H1 (cell line): ENCODE measurements at regions not wholly inside any gene's neighbourhood (a gene's known extent, or its start where the extent isn't known, plus 50 kb on each side); places are given as distances from the start of the nearest gene placed in this dataset.
A peak's percentile ranks its signal among the peaks of the same experiment; 100 is the strongest.

ENCODE experiments used
- CTCF ChIA-PET: fragments of 300-600 bp; sonication (Branson Sonifier 250); formaldehyde crosslinking; loops from one replicate; lab custom pipeline; 2021; ENCODE audit not compliant: partially characterized antibody; lab: Charles Lee
- POLR2A ChIA-PET: fragments of 300-600 bp; sonication (Branson Sonifier 250); formaldehyde crosslinking; loops from one replicate; lab custom pipeline; 2021; ENCODE audit warnings: inconsistent platforms; ENCODE audit not compliant: partially characterized antibody; lab: Charles Lee
- DNase-seq, 2 experiments: peaks; one replicate each; pipeline versions ENCODE4 v3.0.0 to v3.0.0-alpha.2; 2010 to 2022; ENCODE audit warnings: low spot score in 2 of 2, low read depth in 1 of 2, mixed read lengths in 1 of 2
- FAIRE-seq: peaks from 2 replicates; lab custom pipeline; 2011; peaks lifted over from hg19 to GRCh38; lab: Jason Lieb, UNC
- H2AFZ ChIP-seq: 2 replicates; pipeline ENCODE4 v1.8.1; 2012; ENCODE audit warnings: low read length, inconsistent platforms
- H2AK5ac ChIP-seq: 2 replicates; pipeline ENCODE4 v1.6.1; 2013; ENCODE audit warnings: low read depth, low read length
- H2BK120ac ChIP-seq: replicated peaks from 2 replicates; pipeline ENCODE3; 2013; ENCODE audit warnings: low read depth, low read length, inconsistent platforms
- H2BK12ac ChIP-seq: 2 replicates; pipeline ENCODE4 v1.6.1; 2013; ENCODE audit warnings: low read depth, low read length
- H2BK15ac ChIP-seq: 2 replicates; pipeline ENCODE4 v1.6.1; 2013; ENCODE audit warnings: low read length
- H2BK20ac ChIP-seq: 2 replicates; pipeline ENCODE4 v1.6.1; 2013; ENCODE audit warnings: low read length
- H2BK5ac ChIP-seq: 2 replicates; pipeline ENCODE4 v1.6.1; 2013; ENCODE audit warnings: low read depth, low read length
- H3K14ac ChIP-seq: 2 replicates; pipeline ENCODE4 v1.6.1; 2013; ENCODE audit warnings: inconsistent platforms; ENCODE audit not compliant: insufficient read length
- H3K18ac ChIP-seq: 2 replicates; pipeline ENCODE4 v1.6.1; 2013; ENCODE audit warnings: low read length; ENCODE audit errors: extremely low read depth
- H3K23ac ChIP-seq: 2 replicates; pipeline ENCODE4 v1.6.1; 2013; ENCODE audit warnings: inconsistent platforms; ENCODE audit not compliant: insufficient read length
- H3K23me2 ChIP-seq: 2 replicates; pipeline ENCODE4 v1.6.1; 2013; ENCODE audit warnings: low read depth, low read length
- H3K27ac ChIP-seq: 2 replicates; pipeline ENCODE4 v1.6.1; 2011; ENCODE audit warnings: low read depth, low read length, inconsistent platforms
- H3K27me3 ChIP-seq, 4 experiments: replicated peaks in 1 of 4; 1 replicate in 1 of 4; 2 replicates in 3 of 4; pipeline versions ENCODE4 v1.6.1 to v1.8.1; 2011 to 2013; ENCODE audit warnings: low read length in 3 of 4, mild to moderate bottlenecking in 3 of 4, inconsistent platforms in 2 of 4, mixed read lengths in 2 of 4, moderate library complexity in 1 of 4; ENCODE audit not compliant: control insufficient read depth in 3 of 4, insufficient read depth in 3 of 4; ENCODE audit errors: extremely low read depth in 1 of 4
- H3K36me3 ChIP-seq, 4 experiments: 2 replicates each; pipeline versions ENCODE4 v1.6.1 to v1.8.1; 2011 to 2013; ENCODE audit warnings: mild to moderate bottlenecking in 4 of 4, low read length in 3 of 4, moderate library complexity in 2 of 4, control low read depth in 1 of 4, inconsistent platforms in 1 of 4; ENCODE audit not compliant: insufficient read depth in 4 of 4, control insufficient read depth in 2 of 4
- H3K4ac ChIP-seq: replicated peaks from 2 replicates; pipeline ENCODE3; 2013; ENCODE audit warnings: low read length, low read depth, mixed read lengths, inconsistent platforms; ENCODE audit not compliant: insufficient read length
- H3K4me1 ChIP-seq, 4 experiments: replicated peaks in 1 of 4; 1 replicate in 1 of 4; 2 replicates in 3 of 4; pipeline versions ENCODE4 v1.6.1 to v1.8.1; 2011 to 2013; ENCODE audit warnings: low read length in 3 of 4, inconsistent platforms in 2 of 4, mixed read lengths in 1 of 4; ENCODE audit not compliant: insufficient read depth in 4 of 4, control insufficient read depth in 3 of 4
- H3K4me2 ChIP-seq, 2 experiments: 2 replicates each; pipeline versions ENCODE4 v1.6.1 to v1.8.1; 2011 to 2013; ENCODE audit warnings: low read depth in 2 of 2, low read length in 2 of 2, control low read depth in 1 of 2, inconsistent platforms in 1 of 2, mild to moderate bottlenecking in 1 of 2; ENCODE audit not compliant: insufficient read depth in 1 of 2
- H3K4me3 ChIP-seq, 4 experiments: fragments of 200-600, 300-600 bp in 1 of 4; sonication (generic), shearing (Covaris generic), sonication (Bioruptor Twin) in 1 of 4; 2 replicates each; pipeline versions ENCODE4 v1.5.1 to v1.8.1; 2011 to 2016; ENCODE audit warnings: low read length in 4 of 4, low read depth in 3 of 4, control low read depth in 2 of 4, inconsistent platforms in 2 of 4, mild to moderate bottlenecking in 2 of 4, mixed read lengths in 1 of 4, moderate library complexity in 1 of 4; ENCODE audit not compliant: insufficient read depth in 2 of 4; ENCODE audit errors: extremely low read depth in 1 of 4
- H3K56ac ChIP-seq: replicated peaks from 2 replicates; pipeline ENCODE3; 2013; ENCODE audit warnings: low read depth, mild to moderate bottlenecking, mixed read lengths, low read length, inconsistent platforms; ENCODE audit not compliant: insufficient read length
- H3K79me1 ChIP-seq: 2 replicates; pipeline ENCODE4 v1.6.1; 2013; ENCODE audit warnings: low read depth, low read length, control low read depth
- H3K79me2 ChIP-seq, 2 experiments: 2 replicates each; pipeline versions ENCODE4 v1.6.1 to v1.8.1; 2012 to 2013; ENCODE audit warnings: low read length in 2 of 2, mild to moderate bottlenecking in 2 of 2, inconsistent platforms in 1 of 2; ENCODE audit not compliant: insufficient read depth in 2 of 2, control insufficient read depth in 1 of 2
- H3K9ac ChIP-seq, 4 experiments: replicated peaks in 1 of 4; 1 replicate in 1 of 4; 2 replicates in 3 of 4; pipeline versions ENCODE4 v1.6.1 to v1.8.1; 2011 to 2013; ENCODE audit warnings: low read depth in 3 of 4, low read length in 3 of 4, control low read depth in 2 of 4, mild to moderate bottlenecking in 2 of 4, moderate library complexity in 2 of 4, inconsistent platforms in 1 of 4; ENCODE audit errors: extremely low read depth in 1 of 4
- H3K9me3 ChIP-seq, 2 experiments: 2 replicates each; pipeline versions ENCODE4 v1.6.1 to v1.8.1; 2012 to 2013; ENCODE audit warnings: mild to moderate bottlenecking in 2 of 2, moderate library complexity in 2 of 2, control low read depth in 1 of 2, inconsistent platforms in 1 of 2, low read depth in 1 of 2, low read length in 1 of 2, mixed read lengths in 1 of 2; ENCODE audit not compliant: insufficient read depth in 2 of 2
- H4K20me1 ChIP-seq, 2 experiments: replicated peaks in 1 of 2; 2 replicates each; pipeline versions ENCODE3 to v1.8.1; 2011 to 2013; ENCODE audit warnings: inconsistent platforms in 2 of 2, low read length in 2 of 2, mild to moderate bottlenecking in 1 of 2; ENCODE audit not compliant: insufficient read depth in 2 of 2, control insufficient read depth in 1 of 2
- H4K5ac ChIP-seq: 2 replicates; pipeline ENCODE4 v1.6.1; 2013; ENCODE audit warnings: low read length, low read depth, mixed read lengths, inconsistent platforms; ENCODE audit not compliant: insufficient read length
- H4K8ac ChIP-seq: 2 replicates; pipeline ENCODE4 v1.8.0; 2013; ENCODE audit warnings: mild to moderate bottlenecking, moderate library complexity, low read length, inconsistent platforms; ENCODE audit not compliant: insufficient read depth; ENCODE audit errors: extremely low read depth
- H4K91ac ChIP-seq: replicated peaks from 2 replicates; pipeline ENCODE3; 2013; ENCODE audit warnings: low read length, mixed read lengths, inconsistent platforms; ENCODE audit not compliant: insufficient read length
- EGR1 ChIP-seq: IDR thresholded peaks from 2 replicates; pipeline ENCODE4 v1.6.1; 2011; ENCODE audit warnings: low read depth, low read length, borderline replicate concordance
- JUND ChIP-seq: IDR thresholded peaks from 2 replicates; pipeline ENCODE4 v1.6.1; 2011; ENCODE audit warnings: mild to moderate bottlenecking, improper control_type of control experiment, low read length
- RNF2 ChIP-seq: fragments of 200-900, 300-1000 bp; sonication (generic); IDR thresholded peaks from 2 replicates; pipeline ENCODE4 v1.7.1; 2016; ENCODE audit warnings: borderline replicate concordance, low read depth, mild to moderate bottlenecking, antibody characterized with exemption, low read length; ENCODE audit not compliant: poor library complexity, severe bottlenecking; ENCODE audit errors: missing control alignments
- SP4 ChIP-seq: IDR thresholded peaks from 2 replicates; pipeline ENCODE4 v1.6.1; 2012; ENCODE audit warnings: low read length, inconsistent platforms
- TAF1 ChIP-seq: IDR thresholded peaks from 2 replicates; pipeline ENCODE4 v1.6.1; 2011; ENCODE audit warnings: mild to moderate bottlenecking, low read depth, low read length
- WGBS, 2 experiments: shearing (Covaris generic) in 1 of 2; methylation state at CpG; one replicate each; pipeline versions ENCODE4 v1.1.6 to v1.1.7; 2013 to 2015; ENCODE audit warnings: low lambda C conversion rate in 2 of 2, mixed read lengths in 2 of 2, inconsistent platforms in 1 of 2, low coverage in 1 of 2, missing lambda C conversion rate in 1 of 2; ENCODE audit not compliant: insufficient replicate concordance in 2 of 2, insufficient coverage in 1 of 2, insufficient read length in 1 of 2; ENCODE audit errors: extremely low coverage in 1 of 2, missing lambda C conversion rate in 1 of 2; 5-methylcytosine and 5-hydroxymethylcytosine counted together

- Histone ChIP-seq H2AFZ (0 out of 2 replicates have a peak overlapping the region, but pooled peaks have one; percentile 53), H2BK120ac (no peak overlapping the region), H3K27ac (no peak overlapping the region), H3K9me3 (peaks cover 0 to 1% of the 10 kb centered on the region in 2 experiments; a peak in 1 of 4 replicates), H4K20me1 (no peaks in the 10 kb centered on the region), H3K56ac (no peak overlapping the region), H3K23ac (no peak overlapping the region), H2BK12ac (no peak overlapping the region), H3K9ac (no peak overlapping the region), H3K4ac (no peak overlapping the region), H2BK5ac (no peak overlapping the region), H3K27me3 (no peaks in the 10 kb centered on the region), H3K79me2 (no peaks in the 10 kb centered on the region), H4K91ac (no peak overlapping the region), H3K79me1 (no peaks in the 10 kb centered on the region), H2BK15ac (no peak overlapping the region), H2AK5ac (no peak overlapping the region), H3K18ac (no peak overlapping the region), H4K8ac (no peak overlapping the region), H3K4me1 (no peaks in the 10 kb centered on the region), H4K5ac (no peak overlapping the region), H2BK20ac (no peak overlapping the region), H3K14ac (no peak overlapping the region), H3K4me2 (no peak overlapping the region), H3K23me2 (no peaks in the 10 kb centered on the region), H3K36me3 (no peaks in the 10 kb centered on the region), H3K4me3 (no peak overlapping the region)
- WGBS, 2 experiments = 92% methylated on average over 2 of the region's 2 CpGs; no CpG with 5 or more reads in 1 of the 2 experiments
- DNase-seq (no peak), FAIRE-seq (no peak)
- CTCF ChIA-PET = no interaction called here
- TF ChIP-seq RNF2 = no peak
- TF ChIP-seq SP4 = no peak
- TF ChIP-seq EGR1 = no peak
- TF ChIP-seq TAF1 = no peak
- TF ChIP-seq JUND = no peak
- POLR2A ChIA-PET = no interaction called here
Observed at GRCh38 chr2:150284116-150284515, 203.4 kb downstream of the RND3 start.
